MG63 (cell line): ENCODE measurements at regions not wholly inside any gene's neighbourhood (a gene's known extent, or its start where the extent isn't known, plus 50 kb on each side); places are given as distances from the start of the nearest gene placed in this dataset.
"Not testable (repeated sequence)": the region's sequence is repeated elsewhere in the genome, so short reads cannot be mapped to it uniquely, and the experiment has no call there.

Source experiments
- DNase-seq: peaks from one replicate; pipeline ENCODE4 v3.0.0-alpha.2; 2020
- H3K27me3 ChIP-seq: fragments of 250-450 bp; sonication (Bioruptor Pico); 2 replicates; pipeline ENCODE4 v1.5.1; 2020; ENCODE audit warnings: mild to moderate bottlenecking, moderate library complexity
- H3K36me3 ChIP-seq: fragments of 250-450 bp; sonication (Bioruptor Pico); 2 replicates; pipeline ENCODE4 v1.5.1; 2020; ENCODE audit warnings: mild to moderate bottlenecking, moderate library complexity
- H3K4me3 ChIP-seq: fragments of 250-450 bp; sonication (Bioruptor Pico); 2 replicates; pipeline ENCODE4 v1.5.1; 2020; ENCODE audit warnings: mild to moderate bottlenecking, moderate library complexity
- H3K9me3 ChIP-seq: fragments of 250-450 bp; sonication (Bioruptor Pico); 2 replicates; pipeline ENCODE4 v1.5.1; 2020; ENCODE audit warnings: mild to moderate bottlenecking, moderate library complexity

DNA sequence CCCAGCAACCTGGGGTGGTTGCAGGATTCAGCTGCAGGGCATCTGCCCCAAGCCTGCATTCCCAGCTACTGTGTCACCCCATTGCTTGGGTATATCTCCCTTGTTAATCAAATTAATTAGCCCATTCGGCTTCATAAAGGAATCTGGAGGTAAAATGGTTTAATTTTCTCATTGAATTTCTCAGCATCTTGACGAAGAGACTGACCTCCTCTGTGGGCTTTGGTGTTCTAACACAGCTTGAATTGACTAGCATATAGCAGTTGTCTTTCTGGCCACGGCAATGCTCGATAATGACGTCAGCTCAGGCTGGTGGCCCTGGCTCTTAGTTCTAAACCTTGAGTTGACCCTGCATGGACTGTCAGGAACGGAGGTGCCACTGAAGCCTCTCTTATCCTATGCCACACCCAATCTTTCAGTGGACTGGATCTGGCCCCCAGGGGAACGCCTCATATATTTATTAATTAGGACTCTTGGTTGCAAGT is 72.4 kb downstream of the MSX2 start:
- H3K36me3 ChIP-seq, result no peaks in the 10 kb centered on the region
- no peaks in the 10 kb centered on the region for H3K9me3 ChIP-seq
- peaks cover 11% of the 10 kb centered on the region for H3K27me3 ChIP-seq
- no peak overlapping the region for H3K4me3 ChIP-seq
- DNase-seq, result no peak

DNA sequence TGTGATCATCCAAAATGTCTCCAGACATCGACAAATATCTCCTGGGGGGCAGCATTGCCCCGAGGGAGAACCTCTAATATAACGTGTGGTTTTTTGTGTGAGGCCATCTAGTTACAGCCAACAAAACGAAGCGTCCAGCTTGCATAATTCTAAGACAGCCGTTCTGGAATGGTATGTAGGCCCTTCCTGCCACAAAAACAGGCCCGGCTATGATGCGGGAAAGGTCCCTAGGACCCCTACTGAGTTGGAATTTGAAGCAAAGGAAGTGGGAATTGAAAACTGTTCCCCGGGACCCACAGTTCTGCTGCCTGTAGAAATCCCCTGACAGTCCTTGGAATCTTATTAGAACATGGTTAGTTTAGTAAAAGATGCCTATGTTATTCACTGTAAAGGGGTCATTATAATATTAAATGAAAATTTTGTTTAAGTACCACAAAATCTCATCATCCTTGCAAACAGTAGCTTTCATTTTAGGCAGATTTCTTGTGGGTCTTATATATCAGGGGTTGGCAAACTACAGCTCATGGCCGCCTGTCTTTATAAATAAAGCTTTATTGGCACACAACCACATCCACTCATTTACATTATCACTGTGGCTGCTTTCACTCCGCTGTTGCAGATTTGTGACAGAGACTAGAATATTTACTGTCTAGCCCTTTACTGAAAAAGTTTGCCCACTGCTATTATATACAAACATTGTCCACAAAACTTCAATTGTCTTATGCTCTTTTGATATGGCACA is 70.7 kb downstream of the MSX2 start:
- Histone ChIP-seq H3K36me3 (no peaks in the 10 kb centered on the region), H3K27me3 (peaks cover 11% of the 10 kb centered on the region), H3K4me3 (no peak overlapping the region), H3K9me3 (no peaks in the 10 kb centered on the region)
- DNase-seq, result no peak

DNA sequence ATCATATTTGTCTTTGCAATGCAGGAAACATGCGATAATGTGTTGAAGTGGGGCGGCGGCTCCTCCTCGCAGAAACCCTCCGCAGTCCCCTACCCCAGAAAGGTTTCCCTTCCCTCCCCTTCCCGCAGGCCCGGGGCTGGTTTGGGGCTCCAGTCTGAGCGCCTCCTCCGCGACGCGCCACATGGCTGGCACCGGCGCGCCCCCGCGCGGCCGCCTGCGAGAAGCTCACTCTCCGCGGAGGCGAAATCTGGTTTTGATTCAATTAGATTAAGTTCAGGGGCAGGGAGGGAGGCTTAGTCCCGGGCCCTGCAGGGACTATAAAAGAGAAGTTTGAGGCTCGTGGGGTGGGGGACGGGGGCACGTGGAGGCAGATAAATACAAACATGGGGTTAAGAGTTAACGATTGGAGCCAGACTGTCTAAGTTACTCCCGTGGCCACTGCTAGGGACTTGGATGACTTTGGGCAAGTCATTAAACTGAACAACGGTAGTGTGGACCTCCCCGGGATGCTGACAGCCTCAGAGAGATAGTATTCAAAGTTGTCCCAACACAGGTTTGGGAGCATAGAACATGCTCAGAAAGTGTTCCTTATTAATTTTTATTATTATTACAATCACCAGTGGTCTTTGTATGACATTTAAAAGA is 69.4 kb downstream of the MSX2 start:
- Histone ChIP-seq H3K27me3 (peaks cover 11% of the 10 kb centered on the region), H3K4me3 (no peak overlapping the region), H3K36me3 (no peaks in the 10 kb centered on the region), H3K9me3 (no peaks in the 10 kb centered on the region)
- peak; percentile 62 for DNase-seq

DNA sequence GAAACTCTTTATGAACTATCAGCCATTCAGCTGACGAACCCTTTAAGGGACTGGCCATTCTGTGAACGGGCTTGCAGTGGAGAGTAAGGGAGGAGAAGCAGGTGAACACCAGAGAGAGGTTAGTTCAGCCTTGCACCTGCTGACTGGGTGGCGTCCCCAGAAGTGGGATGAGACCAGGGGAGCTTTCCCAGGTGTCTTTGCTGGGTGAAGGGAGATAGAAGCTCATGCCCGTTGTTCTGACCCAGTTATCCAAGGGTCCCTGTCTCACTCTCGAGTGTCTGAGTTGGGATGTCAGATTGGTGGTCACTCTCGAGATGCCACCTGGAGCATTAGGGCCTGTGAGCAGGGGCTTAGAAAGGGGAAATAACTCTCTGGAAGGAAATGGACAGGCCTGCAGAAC is 68.7 kb downstream of the MSX2 start:
- no peaks in the 10 kb centered on the region for H3K36me3 ChIP-seq
- no peak for DNase-seq
- H3K27me3 ChIP-seq, result peaks cover 6% of the 10 kb centered on the region
- no peak overlapping the region for H3K4me3 ChIP-seq
- no peaks in the 10 kb centered on the region for H3K9me3 ChIP-seq

DNA sequence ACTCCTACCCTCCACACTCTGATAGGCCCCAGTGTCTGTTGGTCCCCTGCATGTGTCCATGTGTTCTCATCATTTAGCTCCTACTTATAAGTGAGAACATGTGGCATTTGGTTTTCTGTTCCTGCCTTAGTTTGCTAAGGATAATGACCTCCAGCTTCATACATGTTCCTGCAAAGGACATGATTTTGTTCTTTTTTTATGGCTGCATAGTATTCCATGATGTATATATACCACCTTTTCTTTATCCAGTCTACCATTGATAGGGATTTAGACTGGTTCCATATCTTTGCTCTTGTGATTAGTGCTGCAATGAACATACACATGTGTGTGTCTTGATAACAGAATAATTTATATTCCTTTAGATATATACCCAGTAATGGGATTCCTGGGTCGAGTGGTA is 67.9 kb downstream of the MSX2 start:
- H3K36me3 ChIP-seq, H3K9me3 ChIP-seq, H3K27me3 ChIP-seq, H3K4me3 ChIP-seq, DNase-seq: not testable (repeated sequence)

DNA sequence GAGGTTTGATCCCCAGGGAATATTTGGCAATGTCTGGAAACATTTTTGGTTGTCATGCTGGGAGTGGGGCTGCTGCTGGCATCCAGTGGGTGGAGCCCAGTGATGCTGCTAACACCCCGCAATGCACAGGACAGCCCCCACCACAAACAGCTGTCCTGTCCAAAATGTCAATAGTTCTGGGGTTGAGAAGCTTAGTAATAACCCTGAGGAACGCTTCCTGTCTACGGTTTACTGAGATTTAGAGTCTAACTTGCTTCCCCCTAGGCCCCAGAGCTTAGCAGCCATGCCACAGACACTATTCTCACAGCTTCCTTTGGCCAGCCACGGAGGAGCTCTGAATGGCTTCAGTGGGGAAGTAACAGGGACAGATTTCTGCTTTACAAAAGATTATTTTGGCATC is 66.5 kb downstream of the MSX2 start:
- Histone ChIP-seq H3K9me3 (peaks cover 4% of the 10 kb centered on the region; the same call in 1 of the 2 replicates), H3K27me3 (no peaks in the 10 kb centered on the region), H3K4me3 (no peak overlapping the region), H3K36me3 (no peaks in the 10 kb centered on the region)
- no peak for DNase-seq

DNA sequence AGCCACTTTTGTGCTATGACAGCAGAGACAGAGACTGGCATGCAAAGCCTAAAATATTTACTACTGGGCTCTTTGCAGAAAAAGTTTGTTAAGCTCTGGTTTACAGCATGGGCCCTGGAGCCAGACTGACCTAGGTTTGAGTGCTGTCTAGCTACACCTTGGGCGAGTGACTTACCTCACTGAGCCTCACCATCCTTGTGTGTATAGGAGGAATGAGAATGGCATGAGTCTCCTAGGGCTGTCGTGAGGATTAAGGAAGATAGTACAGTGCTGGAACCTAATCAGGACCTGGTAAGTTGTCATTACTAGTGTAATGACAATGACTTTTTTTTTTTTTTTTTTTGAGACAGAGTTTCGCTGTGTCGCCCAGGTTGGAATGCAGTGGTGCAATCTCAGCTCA is 65.2 kb downstream of the MSX2 start:
- DNase-seq, result no peak
- H3K9me3 ChIP-seq, result peaks cover 9% of the 10 kb centered on the region
- no peaks in the 10 kb centered on the region for H3K27me3 ChIP-seq
- no peak overlapping the region for H3K4me3 ChIP-seq
- H3K36me3 ChIP-seq, result no peaks in the 10 kb centered on the region

DNA sequence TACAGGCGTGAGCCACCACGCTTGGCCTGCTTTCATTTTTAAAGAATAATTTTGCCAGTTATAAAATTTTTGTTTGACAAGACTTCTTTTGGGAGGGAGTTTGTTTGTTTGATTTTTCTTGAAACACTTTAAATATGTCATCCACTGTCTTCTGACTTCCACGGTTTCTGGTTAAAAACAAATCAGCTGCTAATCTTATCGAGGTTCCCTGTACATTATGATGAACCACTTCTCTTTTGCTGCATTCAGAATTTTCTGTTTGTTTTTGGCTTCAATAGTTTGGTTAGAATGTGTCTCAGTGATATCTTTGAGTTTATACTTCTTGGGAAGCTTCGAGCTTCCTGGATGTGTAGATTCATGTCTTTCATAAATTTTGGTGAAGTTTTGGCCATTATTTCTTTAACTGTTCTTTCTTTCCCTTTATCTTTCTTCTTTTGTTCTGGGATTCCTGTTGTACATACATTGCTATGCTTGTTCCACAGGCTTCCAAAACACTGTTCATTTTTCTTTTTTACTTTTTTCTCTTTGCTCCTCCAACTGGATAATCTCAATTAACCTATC is 60.8 kb downstream of the MSX2 start:
- Histone ChIP-seq H3K36me3 (no peaks in the 10 kb centered on the region), H3K9me3 (peaks cover 9% of the 10 kb centered on the region), H3K27me3 (peaks cover 3% of the 10 kb centered on the region; the same call in 1 of the 2 replicates), H3K4me3 (no peak overlapping the region)
- no peak for DNase-seq
